ENCODE measurements at regions not wholly inside any gene's neighbourhood (a gene's known extent, or its start where the extent isn't known, plus 50 kb on each side); places are given as distances from the start of the nearest gene placed in this dataset.

GRCh38 chr15:98154863-98155262 is 194.4 kb downstream of the ARRDC4 start:
- no peak for TF ChIP-seq CTCF (IDR thresholded peaks at IDR 0.05)

GRCh38 chr15:98155356-98155755 is 194.9 kb downstream of the ARRDC4 start:
- TF ChIP-seq CTCF (IDR thresholded peaks at IDR 0.05): no peak

- TF ChIP-seq CTCF (IDR thresholded peaks at IDR 0.05): no peak
These were observed 199.7 kb downstream of the ARRDC4 start for GRCh38 chr15:98160236-98160635.

- no peak for TF ChIP-seq CTCF (IDR thresholded peaks at IDR 0.05)
These were observed 203.0 kb downstream of the ARRDC4 start for GRCh38 chr15:98163319-98164045.

- no peak for TF ChIP-seq CTCF (IDR thresholded peaks at IDR 0.05)
These were observed 204.1 kb downstream of the ARRDC4 start for GRCh38 chr15:98164571-98164970.

GRCh38 chr15:98164986-98165385 is 204.5 kb downstream of the ARRDC4 start:
- no peak for TF ChIP-seq CTCF (IDR thresholded peaks at IDR 0.05)

- TF ChIP-seq CTCF (IDR thresholded peaks at IDR 0.05): no peak
These were observed 207.3 kb downstream of the ARRDC4 start for GRCh38 chr15:98167722-98168268.
